ENCODE measurements at regions not wholly inside any gene's neighbourhood (a gene's known extent, or its start where the extent isn't known, plus 50 kb on each side); places are given as distances from the start of the nearest gene placed in this dataset.

DNA sequence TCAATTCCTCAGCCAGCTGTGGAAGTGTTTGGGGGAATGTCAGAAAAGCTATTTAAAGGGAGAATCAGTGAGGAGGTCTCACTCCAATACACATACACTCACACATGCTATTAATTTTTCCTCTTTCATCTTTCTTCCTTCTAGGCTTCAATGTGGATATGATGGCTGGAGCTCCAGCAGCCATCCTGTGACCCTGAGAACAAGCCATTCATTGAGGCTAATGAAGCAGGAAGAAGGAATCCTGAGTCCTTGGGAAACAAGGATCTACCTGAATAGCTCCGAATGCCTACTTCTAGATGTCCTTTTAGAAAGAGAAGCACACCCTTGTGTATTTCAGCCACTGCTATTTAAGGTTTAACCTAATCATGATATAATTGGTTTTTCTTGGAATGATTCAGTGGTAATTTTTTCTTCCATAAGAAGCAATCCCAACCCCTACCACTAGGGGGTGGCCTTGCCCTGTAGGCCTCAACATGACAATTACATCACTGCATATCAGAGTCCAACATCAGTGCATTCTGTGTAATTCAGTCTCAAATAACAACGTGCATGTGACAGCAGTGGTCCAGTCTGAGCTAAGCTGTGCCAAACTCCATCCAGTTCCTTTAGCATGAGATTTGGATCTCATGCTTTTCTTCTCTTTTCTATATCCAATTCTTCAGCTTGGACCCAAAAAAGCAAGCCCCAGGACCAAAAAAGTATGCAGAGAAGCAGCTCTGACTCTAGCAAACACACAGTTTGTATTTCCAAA lies 85.3 kb upstream of the ANKRD1 start:
- H3K4me1 ChIP-seq = no peaks in the 10 kb centered on the region
- ATAC-seq (peak; percentile 82), DNase-seq (peak; percentile 45 to 63 (median 62))
- H3K27ac ChIP-seq = no peak overlapping the region
- no peak overlapping the region for H3K4me3 ChIP-seq
- TF ChIP-seq, protein P1, sequence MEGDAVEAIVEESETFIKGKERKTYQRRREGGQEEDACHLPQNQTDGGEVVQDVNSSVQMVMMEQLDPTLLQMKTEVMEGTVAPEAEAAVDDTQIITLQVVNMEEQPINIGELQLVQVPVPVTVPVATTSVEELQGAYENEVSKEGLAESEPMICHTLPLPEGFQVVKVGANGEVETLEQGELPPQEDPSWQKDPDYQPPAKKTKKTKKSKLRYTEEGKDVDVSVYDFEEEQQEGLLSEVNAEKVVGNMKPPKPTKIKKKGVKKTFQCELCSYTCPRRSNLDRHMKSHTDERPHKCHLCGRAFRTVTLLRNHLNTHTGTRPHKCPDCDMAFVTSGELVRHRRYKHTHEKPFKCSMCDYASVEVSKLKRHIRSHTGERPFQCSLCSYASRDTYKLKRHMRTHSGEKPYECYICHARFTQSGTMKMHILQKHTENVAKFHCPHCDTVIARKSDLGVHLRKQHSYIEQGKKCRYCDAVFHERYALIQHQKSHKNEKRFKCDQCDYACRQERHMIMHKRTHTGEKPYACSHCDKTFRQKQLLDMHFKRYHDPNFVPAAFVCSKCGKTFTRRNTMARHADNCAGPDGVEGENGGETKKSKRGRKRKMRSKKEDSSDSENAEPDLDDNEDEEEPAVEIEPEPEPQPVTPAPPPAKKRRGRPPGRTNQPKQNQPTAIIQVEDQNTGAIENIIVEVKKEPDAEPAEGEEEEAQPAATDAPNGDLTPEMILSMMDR (IDR thresholded peaks at IDR 0.05) = peak; percentile 73 to 92 (median 88)
- TF ChIP-seq POLR2A (IDR thresholded peaks at IDR 0.05) = no peak
- H3K36me3 ChIP-seq (replicated peaks in 1 of 2; ENCODE audit: insufficient read depth in 1 of 2, low read depth in 2 of 2) = no peaks in the 10 kb centered on the region
- intact Hi-C loops (cut with DNase I) = loop anchor here (10.0 kb wide), 1 partner anchor 239 kb away; no protein-coding TSS in a partner anchor
- H3K27me3 ChIP-seq = no peaks in the 10 kb centered on the region
- WGBS, 2 donors = 8 to 14% methylated on average over 2 of the region's 2 CpGs
- no peaks in the 10 kb centered on the region for H3K9me3 ChIP-seq

DNA sequence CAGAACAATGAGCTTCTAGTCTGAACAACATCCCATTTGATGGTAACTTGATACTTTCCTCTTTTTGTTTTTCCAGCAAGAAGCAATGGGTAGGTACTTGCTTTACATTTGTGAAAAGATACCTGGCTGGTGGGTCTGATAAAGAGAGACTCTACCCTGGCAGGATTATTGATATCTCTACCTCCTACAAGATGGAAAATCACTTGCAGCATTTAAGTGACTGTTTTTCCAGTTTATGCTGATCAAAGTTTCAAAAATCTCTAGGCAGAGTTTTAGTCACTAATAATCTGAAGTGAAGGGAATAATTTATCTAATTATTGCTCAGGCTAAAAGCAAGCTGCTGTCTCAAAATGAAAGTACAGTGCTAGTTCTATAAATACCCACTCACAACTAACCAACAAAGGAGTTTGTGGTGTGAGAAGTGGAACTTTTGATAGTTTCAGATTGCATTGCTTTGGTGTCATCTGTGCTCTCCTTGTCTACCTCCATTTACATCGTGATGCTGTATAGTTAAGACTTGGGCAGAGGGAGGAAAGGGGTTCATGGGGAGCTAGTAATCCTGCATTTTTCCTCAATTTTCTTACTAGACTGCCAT lies 86.0 kb upstream of the ANKRD1 start:
- no peak overlapping the region for H3K27ac ChIP-seq
- intact Hi-C loops (cut with DNase I) = loop anchor here (10.0 kb wide), 1 partner anchor 238 kb away; no protein-coding TSS in a partner anchor
- no peaks in the 10 kb centered on the region for H3K36me3 ChIP-seq (replicated peaks in 1 of 2; ENCODE audit: insufficient read depth in 1 of 2, low read depth in 2 of 2)
- no peak overlapping the region for H3K4me3 ChIP-seq
- H3K4me1 ChIP-seq = no peaks in the 10 kb centered on the region
- WGBS, 2 donors = 61 to 86% methylated on average over 1 of the region's 1 CpG
- TF ChIP-seq POLR2A (IDR thresholded peaks at IDR 0.05) = no peak
- TF ChIP-seq, protein P1 (IDR thresholded peaks at IDR 0.05) = no peak
- no peaks in the 10 kb centered on the region for H3K9me3 ChIP-seq
- DNase-seq (no peak), ATAC-seq (no peak)
- H3K27me3 ChIP-seq = no peaks in the 10 kb centered on the region

DNA sequence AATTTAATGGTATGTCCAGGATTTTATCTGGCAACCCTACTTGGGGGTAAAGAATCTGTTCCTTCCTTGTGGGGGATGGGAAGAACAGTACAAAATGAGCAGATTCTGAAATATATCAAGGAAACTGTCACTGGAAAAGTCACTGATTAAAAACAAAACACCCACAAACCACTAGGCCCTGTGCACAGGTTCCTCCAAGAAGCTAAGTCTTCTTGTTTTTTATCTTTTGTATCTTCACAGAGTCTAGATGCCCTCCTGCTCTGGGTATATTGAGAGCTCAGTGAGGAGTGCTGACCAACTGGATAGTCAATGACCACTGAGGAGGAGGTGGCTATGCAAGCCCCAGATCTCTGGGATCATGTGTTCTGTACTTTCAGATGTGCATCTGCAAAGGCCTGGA lies 86.8 kb upstream of the ANKRD1 start:
- Histone ChIP-seq H3K27ac (no peak overlapping the region), H3K4me1 (no peaks in the 10 kb centered on the region), H3K9me3 (no peaks in the 10 kb centered on the region), H3K36me3 (replicated peaks in 1 of 2; ENCODE audit: insufficient read depth in 1 of 2, low read depth in 2 of 2) (no peaks in the 10 kb centered on the region), H3K27me3 (no peaks in the 10 kb centered on the region), H3K4me3 (no peak overlapping the region)
- intact Hi-C loops (cut with DNase I) = loop anchor here (10.0 kb wide), 1 partner anchor 237 kb away; no protein-coding TSS in a partner anchor
- TF ChIP-seq, protein P1 (IDR thresholded peaks at IDR 0.05) = no peak
- TF ChIP-seq POLR2A (IDR thresholded peaks at IDR 0.05) = no peak
- ATAC-seq (no peak), DNase-seq (no peak)

DNA sequence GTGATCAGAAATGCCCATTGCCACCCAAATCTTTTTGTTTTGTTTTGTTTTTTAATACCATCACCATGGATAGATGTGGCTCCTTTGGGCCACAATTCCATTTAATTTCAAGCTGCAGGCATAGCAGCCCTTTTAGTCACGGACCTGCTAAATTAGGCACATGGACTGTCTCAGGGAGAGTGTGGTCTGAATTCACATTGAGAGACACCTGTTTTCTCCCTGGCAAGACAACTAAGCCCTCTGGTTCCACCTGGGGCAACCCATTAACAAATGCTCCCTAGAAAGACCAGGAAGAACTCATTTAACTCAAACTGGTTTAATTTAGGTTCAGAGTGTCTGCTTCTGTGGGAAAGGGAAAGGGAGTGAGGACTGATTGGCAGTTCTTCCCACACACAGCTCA lies 88.2 kb upstream of the ANKRD1 start:
- intact Hi-C loops (cut with DNase I) = loop anchor here (10.0 kb wide), 1 partner anchor 236 kb away; no protein-coding TSS in a partner anchor

More for the DNA sequence above, 88.2 kb upstream of the ANKRD1 start:
- WGBS, 2 donors = 83 to 91% methylated on average over 1 of the region's 1 CpG
- ATAC-seq (no peak), DNase-seq (no peak)
- no peaks in the 10 kb centered on the region for H3K4me1 ChIP-seq
- no peaks in the 10 kb centered on the region for H3K36me3 ChIP-seq (replicated peaks in 1 of 2; ENCODE audit: insufficient read depth in 1 of 2, low read depth in 2 of 2)
- H3K4me3 ChIP-seq = no peak overlapping the region
- H3K27ac ChIP-seq = no peak overlapping the region
- TF ChIP-seq POLR2A (IDR thresholded peaks at IDR 0.05) = no peak
- TF ChIP-seq, protein P1 (IDR thresholded peaks at IDR 0.05) = no peak
- no peaks in the 10 kb centered on the region for H3K27me3 ChIP-seq
- no peaks in the 10 kb centered on the region for H3K9me3 ChIP-seq

All from body of pancreas (tissue), 4 donors.